ENCODE measurements at regions not wholly inside any gene's neighbourhood (a gene's known extent, or its start where the extent isn't known, plus 50 kb on each side); places are given as distances from the start of the nearest gene placed in this dataset.

DNA sequence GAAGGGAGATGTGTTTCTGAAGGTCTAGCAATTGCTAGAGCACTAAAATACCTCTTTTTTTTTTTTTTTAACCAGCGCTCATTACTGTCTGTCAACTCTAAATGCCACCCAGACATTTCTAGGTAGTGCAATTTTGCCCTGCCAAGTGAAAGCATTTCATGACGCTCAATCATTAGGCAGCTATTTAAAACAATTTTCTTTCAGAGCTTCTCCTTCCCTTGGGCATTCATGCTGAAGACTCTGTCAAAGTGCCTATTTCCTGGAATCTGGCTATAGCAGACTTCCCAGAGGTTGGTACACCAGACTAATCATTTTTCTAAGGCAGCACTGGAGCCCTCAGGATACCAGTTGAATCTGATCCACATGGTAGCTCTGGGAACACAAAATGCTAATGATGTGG, 97.0 kb upstream of the ANKRD55 start:
- TF ChIP-seq, protein P1, sequence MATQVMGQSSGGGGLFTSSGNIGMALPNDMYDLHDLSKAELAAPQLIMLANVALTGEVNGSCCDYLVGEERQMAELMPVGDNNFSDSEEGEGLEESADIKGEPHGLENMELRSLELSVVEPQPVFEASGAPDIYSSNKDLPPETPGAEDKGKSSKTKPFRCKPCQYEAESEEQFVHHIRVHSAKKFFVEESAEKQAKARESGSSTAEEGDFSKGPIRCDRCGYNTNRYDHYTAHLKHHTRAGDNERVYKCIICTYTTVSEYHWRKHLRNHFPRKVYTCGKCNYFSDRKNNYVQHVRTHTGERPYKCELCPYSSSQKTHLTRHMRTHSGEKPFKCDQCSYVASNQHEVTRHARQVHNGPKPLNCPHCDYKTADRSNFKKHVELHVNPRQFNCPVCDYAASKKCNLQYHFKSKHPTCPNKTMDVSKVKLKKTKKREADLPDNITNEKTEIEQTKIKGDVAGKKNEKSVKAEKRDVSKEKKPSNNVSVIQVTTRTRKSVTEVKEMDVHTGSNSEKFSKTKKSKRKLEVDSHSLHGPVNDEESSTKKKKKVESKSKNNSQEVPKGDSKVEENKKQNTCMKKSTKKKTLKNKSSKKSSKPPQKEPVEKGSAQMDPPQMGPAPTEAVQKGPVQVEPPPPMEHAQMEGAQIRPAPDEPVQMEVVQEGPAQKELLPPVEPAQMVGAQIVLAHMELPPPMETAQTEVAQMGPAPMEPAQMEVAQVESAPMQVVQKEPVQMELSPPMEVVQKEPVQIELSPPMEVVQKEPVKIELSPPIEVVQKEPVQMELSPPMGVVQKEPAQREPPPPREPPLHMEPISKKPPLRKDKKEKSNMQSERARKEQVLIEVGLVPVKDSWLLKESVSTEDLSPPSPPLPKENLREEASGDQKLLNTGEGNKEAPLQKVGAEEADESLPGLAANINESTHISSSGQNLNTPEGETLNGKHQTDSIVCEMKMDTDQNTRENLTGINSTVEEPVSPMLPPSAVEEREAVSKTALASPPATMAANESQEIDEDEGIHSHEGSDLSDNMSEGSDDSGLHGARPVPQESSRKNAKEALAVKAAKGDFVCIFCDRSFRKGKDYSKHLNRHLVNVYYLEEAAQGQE (IDR thresholded peaks at IDR 0.05; ENCODE audit: insufficient replicate concordance, low read depth) = no peak
- TF ChIP-seq, protein P2, sequence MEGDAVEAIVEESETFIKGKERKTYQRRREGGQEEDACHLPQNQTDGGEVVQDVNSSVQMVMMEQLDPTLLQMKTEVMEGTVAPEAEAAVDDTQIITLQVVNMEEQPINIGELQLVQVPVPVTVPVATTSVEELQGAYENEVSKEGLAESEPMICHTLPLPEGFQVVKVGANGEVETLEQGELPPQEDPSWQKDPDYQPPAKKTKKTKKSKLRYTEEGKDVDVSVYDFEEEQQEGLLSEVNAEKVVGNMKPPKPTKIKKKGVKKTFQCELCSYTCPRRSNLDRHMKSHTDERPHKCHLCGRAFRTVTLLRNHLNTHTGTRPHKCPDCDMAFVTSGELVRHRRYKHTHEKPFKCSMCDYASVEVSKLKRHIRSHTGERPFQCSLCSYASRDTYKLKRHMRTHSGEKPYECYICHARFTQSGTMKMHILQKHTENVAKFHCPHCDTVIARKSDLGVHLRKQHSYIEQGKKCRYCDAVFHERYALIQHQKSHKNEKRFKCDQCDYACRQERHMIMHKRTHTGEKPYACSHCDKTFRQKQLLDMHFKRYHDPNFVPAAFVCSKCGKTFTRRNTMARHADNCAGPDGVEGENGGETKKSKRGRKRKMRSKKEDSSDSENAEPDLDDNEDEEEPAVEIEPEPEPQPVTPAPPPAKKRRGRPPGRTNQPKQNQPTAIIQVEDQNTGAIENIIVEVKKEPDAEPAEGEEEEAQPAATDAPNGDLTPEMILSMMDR (IDR thresholded peaks at IDR 0.05; ENCODE audit: insufficient read depth, low read length) = no peak
- TF ChIP-seq POLR2AphosphoS5 (IDR thresholded peaks at IDR 0.05; ENCODE audit: low read depth) (no peak), SPI1 (IDR thresholded peaks at IDR 0.05; ENCODE audit: borderline replicate concordance, low read depth) (no peak), GABPA (IDR thresholded peaks at IDR 0.05; ENCODE audit: low read depth) (no peak)
- no peak for DNase-seq (ENCODE audit: low read depth in 1 of 2, low spot score in 1 of 2)
- Histone ChIP-seq H3K27me3 (ENCODE audit: insufficient read depth, poor library complexity, severe bottlenecking) (no peaks in the 10 kb centered on the region), H3K27ac (replicated peaks) (no peak overlapping the region), H3K4me3 (replicated peaks; ENCODE audit: insufficient read depth, low read length) (no peak overlapping the region)

DNA sequence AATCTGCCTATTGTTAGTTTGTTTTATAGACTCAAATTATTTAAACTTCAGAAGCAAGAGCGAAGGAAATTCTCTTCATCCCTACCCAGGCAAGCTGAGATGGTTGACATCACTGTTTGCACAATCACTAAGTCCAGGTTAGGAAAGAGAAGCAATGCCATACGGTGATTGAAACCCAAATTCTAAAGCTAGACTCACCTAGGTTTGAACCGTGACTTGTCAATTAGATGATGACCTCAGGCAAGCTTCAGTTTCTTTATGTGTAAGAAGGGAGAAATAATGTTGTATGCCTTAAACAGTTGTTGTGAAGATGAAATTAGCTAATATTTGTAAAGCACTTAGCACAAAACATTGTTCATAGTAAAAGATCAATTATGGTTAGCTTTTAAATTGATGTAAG, 96.5 kb upstream of the ANKRD55 start:
- Histone ChIP-seq H3K27me3 (ENCODE audit: insufficient read depth, poor library complexity, severe bottlenecking) (no peaks in the 10 kb centered on the region), H3K4me3 (replicated peaks; ENCODE audit: insufficient read depth, low read length) (no peak overlapping the region), H3K27ac (replicated peaks) (no peak overlapping the region)
- no peak for DNase-seq (ENCODE audit: low read depth in 1 of 2, low spot score in 1 of 2)
- TF ChIP-seq, protein P1 (IDR thresholded peaks at IDR 0.05; ENCODE audit: insufficient replicate concordance, low read depth) = no peak
- TF ChIP-seq SPI1 (IDR thresholded peaks at IDR 0.05; ENCODE audit: borderline replicate concordance, low read depth) (no peak), POLR2AphosphoS5 (IDR thresholded peaks at IDR 0.05; ENCODE audit: low read depth) (no peak), GABPA (IDR thresholded peaks at IDR 0.05; ENCODE audit: low read depth) (no peak)
- TF ChIP-seq, protein P2 (IDR thresholded peaks at IDR 0.05; ENCODE audit: insufficient read depth, low read length) = no peak

DNA sequence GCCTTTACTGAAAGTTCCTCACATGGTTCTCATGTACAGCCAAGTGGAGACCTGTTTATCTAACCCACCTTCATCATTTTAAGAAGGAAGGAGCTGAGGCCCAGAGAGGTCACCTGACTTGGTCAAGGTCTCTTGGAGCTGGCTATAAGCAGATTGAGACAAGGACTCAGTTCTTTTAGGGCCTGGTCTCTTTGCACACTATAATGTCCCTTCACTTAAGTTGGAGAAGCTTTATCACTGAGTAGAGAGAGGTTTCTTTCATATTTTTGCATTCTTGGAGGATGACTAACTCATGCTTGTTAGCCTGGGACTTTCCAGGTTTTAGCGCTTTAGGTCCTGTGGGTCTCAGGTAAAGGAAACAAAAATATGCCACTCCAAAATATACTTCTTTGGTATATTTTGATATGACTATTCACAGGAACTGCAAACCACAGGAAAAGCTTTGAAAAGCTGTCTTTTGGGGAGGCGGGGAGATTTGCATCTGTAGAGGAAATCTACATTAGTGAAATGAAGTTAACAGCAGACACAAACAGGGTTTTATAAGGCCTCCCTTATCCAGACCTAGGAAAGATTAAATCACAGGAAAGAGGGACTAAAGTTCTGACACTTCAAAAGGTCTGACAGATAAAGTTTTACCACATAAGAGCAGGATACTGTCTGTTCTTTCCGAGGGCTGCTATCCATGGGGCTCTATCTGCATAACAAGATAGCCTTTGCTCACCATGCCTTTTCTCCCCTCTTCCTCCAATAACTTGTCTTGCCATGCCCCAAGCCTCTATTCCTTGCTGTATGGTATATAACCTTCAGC, 95.8 kb upstream of the ANKRD55 start:
- DNase-seq (ENCODE audit: low read depth in 1 of 2, low spot score in 1 of 2) = no peak
- Histone ChIP-seq H3K27me3 (ENCODE audit: insufficient read depth, poor library complexity, severe bottlenecking) (no peaks in the 10 kb centered on the region), H3K27ac (replicated peaks) (no peak overlapping the region), H3K4me3 (replicated peaks; ENCODE audit: insufficient read depth, low read length) (no peak overlapping the region)
- TF ChIP-seq SPI1 (IDR thresholded peaks at IDR 0.05; ENCODE audit: borderline replicate concordance, low read depth) (no peak), GABPA (IDR thresholded peaks at IDR 0.05; ENCODE audit: low read depth) (no peak), POLR2AphosphoS5 (IDR thresholded peaks at IDR 0.05; ENCODE audit: low read depth) (no peak)
- TF ChIP-seq, protein P1 (IDR thresholded peaks at IDR 0.05; ENCODE audit: insufficient replicate concordance, low read depth) = no peak
- TF ChIP-seq, protein P2 (IDR thresholded peaks at IDR 0.05; ENCODE audit: insufficient read depth, low read length) = no peak

Measured in HL-60 (cell line).